Natural killer cell (primary cell): ENCODE measurements at regions not wholly inside any gene's neighbourhood (a gene's known extent, or its start where the extent isn't known, plus 50 kb on each side); places are given as distances from the start of the nearest gene placed in this dataset.

Experiments
- ATAC-seq, 3 donors: fragments of 150-1000 bp in 2 of 3; fragments of 200-7000 bp in 1 of 3; cut with Tn5 transposase; 1 replicate in 1 of 3; 2 replicates in 2 of 3; pipeline ENCODE4 v1.10.0; 2021; ENCODE audit warnings: mild to moderate bottlenecking in 2 of 3, moderate library complexity in 2 of 3
- DNase-seq, 2 donors: peaks; one replicate each; pipeline versions ENCODE4 v3.0.0 to v3.0.0-alpha.2; 2013 to 2021; ENCODE audit warnings: mixed read lengths in 1 of 2
- H3K27ac ChIP-seq: one replicate; pipeline ENCODE4 v1.5.1; 2013; ENCODE audit warnings: mild to moderate bottlenecking, low read length
- H3K27me3 ChIP-seq: one replicate; pipeline ENCODE4 v1.6.1; 2013; ENCODE audit warnings: low read length; ENCODE audit not compliant: control insufficient read depth, insufficient read depth
- H3K36me3 ChIP-seq: one replicate; pipeline ENCODE4 v1.6.1; 2013; ENCODE audit warnings: low read length; ENCODE audit not compliant: control insufficient read depth, insufficient read depth
- H3K4me1 ChIP-seq: one replicate; pipeline ENCODE4 v1.6.1; 2013; ENCODE audit warnings: low read length; ENCODE audit not compliant: control insufficient read depth, insufficient read depth
- H3K4me3 ChIP-seq: one replicate; pipeline ENCODE4 v1.5.1; 2013; ENCODE audit warnings: low read length
- H3K9me3 ChIP-seq: one replicate; pipeline ENCODE4 v1.6.1; 2013; ENCODE audit warnings: low read length; ENCODE audit not compliant: control insufficient read depth, insufficient read depth
- H3K27ac Mint-ChIP-seq, 2 donors: one replicate each; pipeline ENCODE4 v1.8.0; 2022; ENCODE audit warnings: mild to moderate bottlenecking in 2 of 2, mixed read lengths in 2 of 2, moderate library complexity in 1 of 2
- H3K27me3 Mint-ChIP-seq, 2 donors: one replicate each; pipeline ENCODE4 v1.8.0; 2022; ENCODE audit warnings: low read depth in 2 of 2, mixed read lengths in 2 of 2
- H3K36me3 Mint-ChIP-seq: one replicate; pipeline ENCODE4 v1.8.0; 2022; ENCODE audit warnings: mixed read lengths
- H3K4me1 Mint-ChIP-seq, 2 donors: one replicate each; pipeline ENCODE4 v1.8.0; 2022; ENCODE audit warnings: mixed read lengths in 2 of 2
- H3K4me3 Mint-ChIP-seq: one replicate; pipeline ENCODE4 v1.8.0; 2022; ENCODE audit warnings: mild to moderate bottlenecking, moderate library complexity, mixed read lengths
- H3K9me3 Mint-ChIP-seq, 2 donors: one replicate each; pipeline ENCODE4 v1.8.0; 2022; ENCODE audit warnings: mixed read lengths in 2 of 2
- CTCF ChIP-seq: fragments of 200-600 bp; IDR thresholded peaks from one replicate; pipeline ENCODE4 v1.8.0; 2022; ENCODE audit warnings: antibody characterized with exemption
- WGBS: methylation state at CpG from one replicate; pipeline ENCODE4 v1.1.7; 2013; ENCODE audit warnings: missing lambda C conversion rate; ENCODE audit not compliant: insufficient coverage; 5-methylcytosine and 5-hydroxymethylcytosine counted together
- intact Hi-C: fragments of 100-400 bp; cut with micrococcal nuclease; formaldehyde crosslinking; loops from one replicate; pipeline ENCODE4 v1.14.2; 2022

- ATAC-seq = no peak
- H3K27me3 ChIP-seq = no peaks in the 10 kb centered on the region
- Mint-ChIP-seq H3K4me1 (no peaks in the 10 kb centered on the region), H3K9me3 (no peaks in the 10 kb centered on the region), H3K27me3 (no peaks in the 10 kb centered on the region), H3K36me3 (no peaks in the 10 kb centered on the region), H3K4me3 (no peak overlapping the region), H3K27ac (no peak overlapping the region)
- no CpG with 5 or more reads among the region's 1 CpG for WGBS
- no peaks in the 10 kb centered on the region for H3K9me3 ChIP-seq
- H3K4me3 ChIP-seq = no peak overlapping the region
- intact Hi-C loops = no loop called here
- no peak for TF ChIP-seq CTCF
- no peaks in the 10 kb centered on the region for H3K4me1 ChIP-seq
- no peaks in the 10 kb centered on the region for H3K36me3 ChIP-seq
- H3K27ac ChIP-seq = no peak overlapping the region
- DNase-seq = no peak
These were observed 627.6 kb upstream of the PHF14 start for GRCh38 chr7:10346032-10346431.

DNA sequence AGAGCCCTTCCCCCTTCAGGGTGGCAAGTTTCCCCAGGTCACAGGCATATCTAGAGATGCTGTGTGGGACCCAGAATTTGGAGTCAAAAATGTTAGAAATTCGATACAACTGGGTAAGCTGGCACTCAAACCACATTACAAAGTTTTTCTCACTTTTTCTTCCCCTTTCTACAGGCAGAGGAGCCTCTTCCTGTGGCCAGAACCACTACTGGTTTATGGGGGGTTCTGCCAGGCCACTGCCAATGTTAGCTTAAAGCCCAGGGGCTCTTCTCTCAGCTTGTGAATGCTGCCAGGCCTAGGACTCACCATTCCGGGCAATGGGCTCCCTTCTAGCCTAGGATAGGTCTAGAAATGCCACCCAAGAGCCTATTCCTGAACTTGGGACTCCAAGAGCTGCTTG is 617.9 kb upstream of the PHF14 start:
- Histone ChIP-seq H3K4me1 (no peaks in the 10 kb centered on the region), H3K4me3 (no peak overlapping the region), H3K27ac (no peak overlapping the region), H3K27me3 (no peaks in the 10 kb centered on the region), H3K36me3 (no peaks in the 10 kb centered on the region), H3K9me3 (peaks cover 7% of the 10 kb centered on the region)
- Mint-ChIP-seq H3K36me3 (no peaks in the 10 kb centered on the region), H3K27me3 (no peaks in the 10 kb centered on the region), H3K4me1 (no peaks in the 10 kb centered on the region), H3K9me3 (peaks cover 0 to 2% of the 10 kb centered on the region in 2 donors), H3K27ac (no peak overlapping the region), H3K4me3 (no peak overlapping the region)
- no peak for TF ChIP-seq CTCF
- ATAC-seq (no peak), DNase-seq (no peak)
- 31% methylated on average over 2 of the region's 2 CpGs for WGBS
- intact Hi-C loops = no loop called here

- no peak for TF ChIP-seq CTCF
- DNase-seq = no peak
- Histone ChIP-seq H3K9me3 (peaks cover 7% of the 10 kb centered on the region), H3K4me1 (no peaks in the 10 kb centered on the region), H3K27me3 (no peaks in the 10 kb centered on the region), H3K36me3 (no peaks in the 10 kb centered on the region), H3K4me3 (no peak overlapping the region), H3K27ac (no peak overlapping the region)
- Mint-ChIP-seq H3K27ac (no peak overlapping the region), H3K4me1 (no peaks in the 10 kb centered on the region), H3K36me3 (no peaks in the 10 kb centered on the region), H3K9me3 (peaks cover 0 to 7% of the 10 kb centered on the region in 2 donors), H3K27me3 (no peaks in the 10 kb centered on the region), H3K4me3 (no peak overlapping the region)
- ATAC-seq = no peak
- intact Hi-C loops = no loop called here
- WGBS = 62% methylated on average over 3 of the region's 3 CpGs
These were observed 613.6 kb upstream of the PHF14 start for GRCh38 chr7:10360050-10360449.

DNA sequence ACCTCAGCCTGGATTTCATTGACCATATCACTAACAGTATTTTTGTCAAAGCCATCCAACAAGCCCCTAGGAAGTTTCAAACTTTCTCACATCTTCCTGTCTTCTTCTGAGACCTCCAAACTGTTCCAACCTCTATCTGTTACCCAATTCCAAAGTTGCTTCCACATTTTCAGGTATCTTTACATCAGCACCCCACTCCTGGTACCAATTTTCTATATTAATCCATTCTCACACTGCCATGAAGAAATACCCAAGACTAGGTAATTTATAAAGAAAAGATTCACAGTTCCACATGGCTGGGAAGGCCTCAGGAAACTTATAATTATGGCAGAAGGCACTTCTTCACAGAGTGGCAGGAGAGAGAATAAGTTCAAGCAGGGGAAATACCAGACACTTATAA is 571.9 kb upstream of the PHF14 start:
- intact Hi-C loops = no loop called here
- H3K4me3 ChIP-seq = no peak overlapping the region
- peaks cover 10% of the 10 kb centered on the region for H3K9me3 ChIP-seq
- no peaks in the 10 kb centered on the region for H3K27me3 ChIP-seq
- Mint-ChIP-seq H3K9me3 (peaks cover 10 to 24% of the 10 kb centered on the region in 2 donors), H3K27me3 (no peaks in the 10 kb centered on the region), H3K36me3 (peaks cover 10% of the 10 kb centered on the region), H3K27ac (no peak overlapping the region), H3K4me1 (no peaks in the 10 kb centered on the region), H3K4me3 (no peak overlapping the region)
- DNase-seq = no peak
- H3K36me3 ChIP-seq = no peaks in the 10 kb centered on the region
- no peaks in the 10 kb centered on the region for H3K4me1 ChIP-seq
- no peak for ATAC-seq
- no peak for TF ChIP-seq CTCF
- H3K27ac ChIP-seq = no peak overlapping the region
